UCSD-AML1 (cell line): ENCODE measurements at regions not wholly inside any gene's neighbourhood (a gene's known extent, or its start where the extent isn't known, plus 50 kb on each side); places are given as distances from the start of the nearest gene placed in this dataset.

Experiments used
- DNase-seq: peaks from one replicate; lab custom pipeline; 2025; ENCODE audit not compliant: unreplicated experiment; lab: John Stamatoyannopoulos, UW

DNA sequence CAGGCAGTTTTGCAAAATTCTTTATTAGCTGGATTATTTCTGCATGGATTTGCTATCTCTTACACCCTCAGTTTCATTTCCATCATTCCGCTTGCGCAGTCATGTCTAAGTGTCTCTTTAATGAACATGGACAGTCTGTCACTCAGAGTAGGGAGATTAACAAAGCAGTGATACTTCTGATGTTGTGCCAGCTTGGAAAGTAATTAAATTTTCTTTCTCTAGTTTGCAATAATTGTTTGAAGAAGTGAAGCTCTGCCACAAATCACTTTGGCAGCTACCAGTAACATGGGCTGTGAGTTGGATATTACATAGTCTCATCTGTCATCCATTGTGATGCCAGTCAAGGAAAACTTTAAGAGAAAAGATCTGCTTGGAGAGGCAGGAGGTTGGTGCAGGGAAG, 324.8 kb upstream of the NWD2 start:
- DNase-seq, result no peak

GRCh38 chr4:36921476-36922216, 322.9 kb upstream of the NWD2 start:
- DNase-seq, result no peak

GRCh38 chr4:36930562-36931111, 313.9 kb upstream of the NWD2 start:
- DNase-seq, result no peak

- DNase-seq, result no peak
Observed at GRCh38 chr4:36944232-36944631, 300.3 kb upstream of the NWD2 start.

- DNase-seq, result no peak
Observed at GRCh38 chr4:36961420-36961819, 283.1 kb upstream of the NWD2 start.

DNA sequence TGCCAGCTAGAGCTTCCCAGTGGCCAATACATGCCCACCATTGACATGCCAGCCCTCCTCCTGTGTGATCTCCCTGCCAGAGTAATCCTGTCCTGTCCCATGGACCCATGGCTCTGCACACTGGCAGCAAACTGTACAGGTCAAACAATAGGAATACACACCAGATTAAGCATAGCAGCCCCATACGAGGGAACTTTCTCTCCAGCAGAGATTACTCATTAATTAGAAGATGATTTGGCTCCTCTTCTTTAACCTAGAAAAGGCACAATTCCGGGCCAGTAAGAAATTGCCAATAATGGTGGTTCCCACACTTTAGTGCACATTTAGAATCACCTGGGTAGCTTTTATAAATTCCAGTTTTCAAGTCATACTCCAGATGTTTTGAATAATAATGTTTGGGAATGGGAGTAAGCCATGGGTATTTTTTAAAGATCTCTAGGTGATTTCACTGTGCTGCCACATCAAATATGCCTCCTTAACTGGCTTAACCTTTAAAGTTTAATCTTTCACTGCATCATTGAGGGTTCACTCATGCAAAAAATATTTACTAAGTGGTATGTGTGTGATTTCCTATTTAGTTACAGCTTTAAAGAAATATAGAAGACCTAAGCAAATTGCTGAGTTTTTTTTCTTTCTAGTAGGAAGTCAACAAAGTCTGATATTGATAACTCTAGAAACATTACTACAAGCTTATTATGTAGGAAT, 277.6 kb upstream of the NWD2 start:
- no peak for DNase-seq

- DNase-seq, result no peak
Observed at GRCh38 chr4:36979533-36979932, 265.0 kb upstream of the NWD2 start.

DNA sequence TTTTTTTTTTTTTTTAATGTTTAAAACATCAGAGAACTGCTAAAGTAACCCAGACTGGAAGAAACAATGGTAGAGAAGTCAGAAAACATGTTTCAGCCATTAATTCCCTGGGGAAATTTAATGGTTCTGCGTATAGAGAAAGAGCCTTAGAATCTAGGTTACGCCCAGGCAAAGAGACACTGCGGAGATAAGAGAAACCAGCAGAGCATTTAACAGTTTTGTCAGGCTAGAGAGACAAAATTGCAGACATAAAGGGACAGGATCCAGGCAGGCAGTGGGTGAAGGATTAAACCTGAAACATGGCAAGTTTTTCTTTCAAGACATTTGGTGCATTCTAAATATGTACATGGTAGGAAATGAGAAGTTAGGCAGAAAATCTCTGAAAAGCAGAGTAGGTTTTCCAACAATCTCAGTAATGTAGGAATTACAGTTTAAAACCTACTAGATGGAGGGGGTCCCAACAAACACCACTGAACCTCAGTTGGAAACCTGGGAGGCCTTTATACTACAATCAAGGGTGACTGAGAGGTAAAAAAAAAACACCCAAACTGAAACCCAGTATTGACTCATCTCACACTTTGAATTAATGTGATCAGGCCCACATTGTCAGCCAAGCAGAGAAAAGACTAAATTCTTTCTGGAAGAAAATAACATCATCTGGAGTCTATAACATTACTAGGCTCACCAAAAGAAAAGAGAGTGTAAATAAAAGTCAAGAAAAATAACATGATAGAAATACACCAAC, 254.2 kb upstream of the NWD2 start:
- DNase-seq, result no peak

- DNase-seq, result no peak
Observed at GRCh38 chr4:36997727-36998126, 246.8 kb upstream of the NWD2 start.

- no peak for DNase-seq
Observed at GRCh38 chr4:37000281-37000680, 244.3 kb upstream of the NWD2 start.

DNA sequence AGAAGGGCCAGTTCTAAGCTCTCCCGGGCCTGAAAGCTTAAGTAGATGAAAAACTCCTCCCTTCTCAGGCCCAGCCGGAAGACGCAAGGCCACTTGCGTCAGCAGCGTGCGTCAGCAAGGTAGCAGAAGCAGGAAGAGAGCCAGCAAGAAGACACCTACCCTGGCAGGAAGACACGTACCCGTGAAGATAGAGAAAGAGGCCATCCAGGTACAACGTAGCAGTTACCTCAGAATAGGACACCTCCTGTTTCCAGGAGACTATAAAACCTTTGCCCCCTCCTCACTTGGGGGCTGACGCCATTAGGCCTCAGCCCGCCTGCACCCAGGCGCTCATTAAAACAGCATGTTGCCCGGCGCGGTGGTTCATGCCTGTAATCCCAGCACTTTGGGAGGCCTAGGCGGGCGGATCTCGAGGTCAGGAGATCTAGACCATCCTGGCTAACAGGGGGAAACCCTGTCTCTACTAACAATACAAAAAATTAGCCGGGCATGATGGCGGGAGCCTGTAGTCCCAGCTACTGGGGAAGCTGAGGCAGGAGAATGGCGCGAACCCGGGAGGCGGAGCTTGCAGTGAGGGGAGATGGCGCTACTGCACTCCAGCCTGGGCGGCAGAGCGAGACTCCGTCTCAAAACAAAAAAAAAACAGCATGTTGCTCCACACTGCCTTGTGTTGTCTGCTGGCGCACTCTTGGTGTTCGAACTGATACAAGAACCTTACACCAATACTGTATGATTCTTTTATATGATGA, 242.7 kb upstream of the NWD2 start:
- no peak for DNase-seq

GRCh38 chr4:37002625-37003024, 241.9 kb upstream of the NWD2 start:
- DNase-seq, result no peak

GRCh38 chr4:37008199-37008598, 236.3 kb upstream of the NWD2 start:
- DNase-seq, result no peak

DNA sequence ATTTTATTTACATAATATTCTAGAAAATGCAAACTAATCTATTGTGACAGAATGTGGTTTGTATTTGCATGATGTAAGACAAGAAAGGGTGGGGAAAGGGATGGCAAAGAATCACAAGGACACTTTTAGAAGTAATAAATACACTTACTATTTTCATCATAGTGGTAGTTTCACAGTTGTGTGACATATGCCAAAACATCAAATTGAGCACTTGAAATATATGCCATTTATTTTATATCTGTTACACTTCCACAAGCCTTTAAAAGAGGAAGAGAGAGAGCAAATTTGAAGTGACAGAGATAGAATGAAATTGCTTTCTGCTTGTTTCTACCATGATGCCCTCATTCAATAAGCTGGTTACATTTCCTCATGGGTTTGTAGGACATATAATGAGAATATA, 230.0 kb upstream of the NWD2 start:
- no peak for DNase-seq

DNA sequence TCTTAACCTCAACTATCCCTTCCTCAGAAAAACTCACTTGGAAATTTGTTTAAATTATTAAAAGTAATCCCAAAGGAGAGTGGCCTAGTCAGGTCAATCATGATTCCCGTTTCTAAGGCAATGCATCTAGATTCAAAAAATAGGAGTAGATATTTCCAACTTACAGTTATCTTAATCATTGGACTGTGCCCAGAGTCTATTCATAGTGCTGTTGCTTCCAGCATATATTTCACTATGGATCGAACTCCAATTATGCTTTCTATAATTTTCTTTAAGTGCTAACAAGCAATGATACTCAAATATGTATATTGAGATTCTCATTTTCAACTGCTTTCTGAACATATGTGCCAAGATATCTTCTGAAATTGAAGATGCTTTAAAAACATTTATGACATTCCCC, 229.2 kb upstream of the NWD2 start:
- no peak for DNase-seq

- no peak for DNase-seq
Observed at GRCh38 chr4:37023504-37023903, 221.0 kb upstream of the NWD2 start.

DNA sequence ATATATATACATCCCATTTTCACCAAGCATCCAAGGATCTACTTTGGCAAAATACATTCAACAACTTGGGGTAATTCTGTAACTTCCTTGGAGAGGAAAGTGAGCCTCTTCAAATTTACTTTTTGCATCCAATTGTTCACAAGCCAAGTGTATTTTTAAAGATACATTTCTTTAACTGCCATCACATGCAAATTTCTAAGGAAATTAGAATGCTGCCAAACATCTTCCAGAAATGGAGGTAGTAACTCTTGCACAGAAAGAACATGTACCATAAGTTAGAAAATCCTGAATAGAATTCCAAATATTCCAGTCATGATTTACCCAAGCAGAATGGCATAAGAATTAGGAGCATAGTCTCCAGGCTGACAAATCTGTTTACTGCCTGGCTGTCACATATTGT, 220.5 kb upstream of the NWD2 start:
- DNase-seq, result no peak

GRCh38 chr4:37040816-37041215, 203.7 kb upstream of the NWD2 start:
- no peak for DNase-seq

DNA sequence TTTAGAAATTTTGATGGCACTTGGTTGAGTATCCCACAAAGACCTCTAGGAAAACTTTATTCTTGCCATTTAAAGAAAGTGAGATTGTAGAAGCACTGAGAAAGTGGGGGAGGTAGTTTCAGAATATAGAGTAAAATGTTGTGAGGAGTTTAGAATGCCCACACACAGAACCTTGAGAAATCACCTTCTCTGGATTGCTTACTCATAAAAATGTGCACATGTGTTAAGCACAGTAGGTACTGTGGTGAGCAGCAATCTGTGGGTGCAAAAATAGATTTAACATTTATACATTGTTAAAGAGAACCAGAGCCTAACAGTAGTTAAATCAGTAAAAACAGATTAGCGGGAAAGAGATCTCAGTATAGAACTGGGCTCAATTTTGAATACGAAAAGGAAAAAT, 201.2 kb upstream of the NWD2 start:
- DNase-seq, result no peak

DNA sequence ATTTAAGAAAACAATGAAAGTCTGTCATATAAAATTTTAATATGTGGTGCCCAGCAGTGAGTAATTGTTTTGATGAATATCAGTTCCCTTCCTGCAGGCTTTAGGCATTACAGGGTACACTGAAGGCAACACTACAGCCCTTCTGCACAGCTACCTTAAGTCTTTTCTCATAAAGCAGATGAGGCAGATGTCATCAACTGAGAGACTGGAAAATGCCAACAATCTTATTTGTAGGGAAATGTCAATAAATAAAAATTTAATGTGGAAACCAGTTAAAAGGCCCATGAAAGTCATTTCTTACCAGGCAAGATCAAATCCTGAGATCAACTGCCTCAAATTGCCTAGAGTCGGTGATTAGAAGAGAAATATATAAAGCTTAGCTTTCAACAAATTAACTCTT, 193.4 kb upstream of the NWD2 start:
- no peak for DNase-seq

DNA sequence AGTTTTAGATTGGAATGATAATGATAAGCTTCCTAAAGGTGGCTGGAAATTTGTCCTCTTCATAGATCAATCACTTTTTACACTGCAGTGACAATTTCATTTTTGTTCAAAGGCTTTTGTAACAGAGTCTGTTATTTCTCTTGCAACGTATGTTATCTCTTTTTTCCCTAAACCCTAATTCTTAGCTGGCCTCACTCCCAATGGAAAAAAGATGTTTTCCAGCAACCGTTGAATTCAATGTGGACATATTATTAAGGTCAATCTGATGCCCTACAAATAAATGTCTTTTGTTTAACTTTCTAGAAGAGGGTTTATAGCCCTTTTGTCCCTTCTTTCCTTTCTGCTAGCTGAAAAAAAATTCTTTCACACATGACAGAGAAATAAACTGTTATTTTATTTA, 192.7 kb upstream of the NWD2 start:
- no peak for DNase-seq
